ENCODE measurements at regions not wholly inside any gene's neighbourhood (a gene's known extent, or its start where the extent isn't known, plus 50 kb on each side); places are given as distances from the start of the nearest gene placed in this dataset.
"Not testable (repeated sequence)": the region's sequence is repeated elsewhere in the genome, so short reads cannot be mapped to it uniquely, and the experiment has no call there.

- no peak for DNase-seq
Observed at GRCh38 chr14:104404922-104405321, 174.6 kb upstream of the C14orf180 start.

DNA sequence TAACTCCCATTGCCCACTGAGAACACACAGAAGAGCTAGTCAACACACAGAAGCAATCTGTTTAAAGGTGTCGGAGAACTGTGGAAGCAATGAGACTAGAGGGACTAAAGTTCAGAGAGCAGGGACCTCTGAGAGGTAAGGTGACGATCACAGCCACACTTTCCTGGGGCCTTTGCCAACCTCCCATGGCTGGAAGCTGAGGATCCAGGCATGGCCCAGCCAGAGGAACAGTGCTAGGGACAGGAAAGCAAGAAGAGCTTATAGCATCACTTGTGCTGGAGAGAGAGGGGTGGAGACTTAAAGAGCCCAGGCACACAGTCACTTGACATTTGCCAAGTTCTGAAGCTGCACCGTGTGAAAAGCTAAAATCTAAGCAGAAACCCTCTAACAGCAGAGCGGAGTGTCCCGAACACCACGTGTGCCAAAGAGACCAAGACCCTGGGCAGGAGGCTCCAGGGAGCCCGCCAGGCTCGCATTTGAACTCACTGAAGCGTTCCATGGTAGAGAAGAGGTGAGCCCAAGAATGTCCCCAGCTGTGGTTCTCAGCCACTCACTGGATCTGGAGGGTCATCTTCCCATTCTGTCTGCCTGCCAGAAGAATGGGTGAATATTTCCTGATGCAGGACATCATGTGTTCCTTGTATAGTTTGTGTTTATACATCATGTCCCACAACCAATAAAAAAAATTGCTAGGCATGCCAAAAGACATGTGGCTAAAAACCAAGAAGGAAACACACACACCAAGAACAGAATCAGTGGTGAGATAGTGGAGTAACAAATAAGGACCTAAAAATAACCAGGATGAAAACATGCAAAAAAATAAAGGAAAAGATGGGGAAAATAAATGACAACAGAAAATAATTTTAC is 174.0 kb upstream of the C14orf180 start:
- no peak for DNase-seq

- DNase-seq = no peak
Observed at GRCh38 chr14:104406831-104407230, 172.7 kb upstream of the C14orf180 start.

DNA sequence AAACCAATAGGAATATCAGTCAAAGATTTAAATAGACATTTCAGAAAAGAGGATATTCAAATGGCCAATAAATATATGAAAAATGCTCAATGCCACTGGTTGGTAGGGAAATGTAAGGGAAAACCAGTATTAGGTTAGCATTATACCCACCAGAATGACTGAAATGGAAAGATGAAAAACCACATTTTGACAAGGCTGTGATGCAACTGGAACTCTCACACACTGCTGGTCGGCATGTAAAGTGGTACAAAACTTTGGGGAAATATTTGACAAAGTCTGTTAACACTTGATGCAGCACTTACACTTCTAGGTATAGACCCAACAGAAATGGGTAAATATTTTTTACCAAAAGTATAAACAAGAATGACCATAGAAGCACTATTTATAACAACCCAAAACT is 163.2 kb upstream of the C14orf180 start:
- no peak for DNase-seq

DNA sequence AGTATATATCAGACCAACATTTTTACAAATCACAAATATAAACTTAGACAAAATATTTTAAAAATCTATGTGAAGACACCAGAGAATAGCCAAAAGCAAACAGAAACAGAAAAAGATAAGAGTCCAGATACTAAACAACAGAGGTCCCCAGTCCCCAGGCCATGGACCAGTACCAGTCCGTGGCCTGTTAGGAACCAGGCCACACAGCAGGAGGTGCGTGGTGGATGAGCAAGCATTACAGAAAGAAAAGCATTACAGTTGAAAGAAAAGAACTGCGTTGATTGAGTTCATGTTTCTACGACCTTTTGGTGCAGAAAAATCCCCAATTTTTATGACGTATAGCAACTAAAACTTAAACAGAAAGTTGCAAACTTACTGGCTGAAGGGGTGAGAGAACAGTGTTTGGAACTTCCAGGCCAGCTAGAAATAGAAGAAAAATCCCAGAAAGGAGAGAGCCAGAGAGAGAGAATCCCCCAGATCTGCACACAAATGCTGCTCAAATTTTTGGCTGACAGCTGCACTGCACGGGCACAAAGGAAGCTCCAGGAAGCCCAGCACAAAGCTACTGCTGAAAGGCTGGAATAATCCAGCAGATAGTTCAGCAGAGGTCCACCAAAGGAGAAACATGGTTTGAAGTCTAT is 159.6 kb upstream of the C14orf180 start:
- no peak for DNase-seq

DNA sequence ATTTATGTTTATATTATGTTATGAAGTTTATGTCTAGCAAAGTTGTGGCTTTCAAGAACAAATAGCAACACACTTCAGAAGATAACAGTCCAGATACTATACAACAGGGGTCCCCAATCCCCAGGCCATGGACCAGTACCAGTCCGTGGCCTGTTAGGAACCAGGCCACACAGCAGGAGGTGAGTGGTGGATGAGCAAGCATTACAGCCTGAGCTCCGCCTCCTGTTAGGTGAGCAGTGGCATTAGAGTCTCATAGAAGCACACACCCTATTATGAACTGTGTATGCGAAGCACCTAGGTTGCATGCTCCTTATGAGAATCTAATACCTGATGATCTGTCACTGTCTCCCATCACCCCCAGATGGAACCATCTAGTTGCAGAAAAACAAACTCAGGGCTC is 159.0 kb upstream of the C14orf180 start:
- not testable (repeated sequence) for DNase-seq

DNA sequence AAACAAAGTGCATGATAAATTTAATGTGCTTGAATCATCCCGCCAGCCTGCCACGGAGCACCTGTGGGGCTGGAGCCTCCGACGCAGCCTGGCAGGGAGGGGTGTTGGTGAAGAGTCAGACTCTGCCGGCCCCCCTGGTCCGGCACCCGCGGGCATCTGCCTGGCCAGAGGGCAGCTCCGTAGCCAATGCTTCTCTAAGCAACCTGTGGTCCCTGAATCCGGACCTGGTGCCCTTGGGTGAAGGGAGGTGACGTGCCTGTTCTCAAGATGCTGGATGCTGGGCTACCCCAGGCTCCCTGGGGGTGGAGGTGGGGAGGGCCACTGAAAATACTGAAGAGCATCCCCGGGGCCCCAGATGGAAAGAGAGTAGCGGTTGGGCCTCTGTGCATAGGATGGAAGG is 158.6 kb upstream of the C14orf180 start:
- DNase-seq = no peak

- no peak for DNase-seq
Observed at GRCh38 chr14:104421401-104421821, 158.2 kb upstream of the C14orf180 start.

- DNase-seq = no peak
Observed at GRCh38 chr14:104421892-104422828, 157.4 kb upstream of the C14orf180 start.

- no peak for DNase-seq
Observed at GRCh38 chr14:104422837-104423681, 156.5 kb upstream of the C14orf180 start.

- peak in 1 of 2 experiments; percentile 57 for DNase-seq
Observed at GRCh38 chr14:104423701-104424405, 155.7 kb upstream of the C14orf180 start.

- peak; percentile 82 to 93 for DNase-seq
Observed at GRCh38 chr14:104424406-104425072, 155.0 kb upstream of the C14orf180 start.

GRCh38 chr14:104425171-104425681 is 154.3 kb upstream of the C14orf180 start:
- no peak for DNase-seq

- DNase-seq = no peak
Observed at GRCh38 chr14:104425763-104426646, 153.6 kb upstream of the C14orf180 start.

DNA sequence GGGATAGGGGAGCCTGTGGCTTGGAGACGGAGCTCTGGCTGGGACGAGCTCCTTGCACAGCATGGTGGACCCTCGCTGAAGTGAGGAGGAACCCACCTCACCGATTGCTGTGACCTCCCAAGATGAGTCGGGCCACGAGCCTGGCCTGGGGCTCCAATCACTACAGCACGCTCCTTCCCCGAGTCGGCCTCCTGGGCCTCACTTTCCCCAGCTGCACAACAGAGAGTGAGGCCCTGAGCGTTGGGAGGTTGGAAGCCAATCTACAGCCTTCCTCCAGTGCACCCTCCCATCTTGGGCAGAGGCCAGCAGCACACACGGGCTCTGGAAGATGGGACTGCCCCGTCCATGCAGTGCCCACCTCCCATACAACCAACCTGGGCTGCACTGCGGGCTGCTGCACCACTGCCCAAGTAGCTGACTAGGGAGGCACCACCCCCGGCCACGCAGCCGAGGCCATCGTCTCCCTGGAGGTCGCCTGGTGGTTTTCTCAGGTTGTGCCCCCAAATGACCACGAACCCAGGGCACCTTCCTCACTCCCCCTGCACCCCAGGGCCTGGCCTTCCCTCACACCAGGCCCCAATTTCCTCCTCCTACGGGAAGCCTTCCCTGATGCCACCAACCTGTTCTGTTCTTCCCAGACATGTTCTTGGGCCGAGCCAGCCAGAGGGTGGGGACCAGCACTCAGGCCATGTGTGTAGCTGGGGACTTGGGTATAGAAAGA is 152.3 kb upstream of the C14orf180 start:
- no peak for DNase-seq

GRCh38 chr14:104428333-104428851 is 151.2 kb upstream of the C14orf180 start:
- no peak for DNase-seq

GRCh38 chr14:104428860-104429259 is 150.7 kb upstream of the C14orf180 start:
- no peak for DNase-seq

DNA sequence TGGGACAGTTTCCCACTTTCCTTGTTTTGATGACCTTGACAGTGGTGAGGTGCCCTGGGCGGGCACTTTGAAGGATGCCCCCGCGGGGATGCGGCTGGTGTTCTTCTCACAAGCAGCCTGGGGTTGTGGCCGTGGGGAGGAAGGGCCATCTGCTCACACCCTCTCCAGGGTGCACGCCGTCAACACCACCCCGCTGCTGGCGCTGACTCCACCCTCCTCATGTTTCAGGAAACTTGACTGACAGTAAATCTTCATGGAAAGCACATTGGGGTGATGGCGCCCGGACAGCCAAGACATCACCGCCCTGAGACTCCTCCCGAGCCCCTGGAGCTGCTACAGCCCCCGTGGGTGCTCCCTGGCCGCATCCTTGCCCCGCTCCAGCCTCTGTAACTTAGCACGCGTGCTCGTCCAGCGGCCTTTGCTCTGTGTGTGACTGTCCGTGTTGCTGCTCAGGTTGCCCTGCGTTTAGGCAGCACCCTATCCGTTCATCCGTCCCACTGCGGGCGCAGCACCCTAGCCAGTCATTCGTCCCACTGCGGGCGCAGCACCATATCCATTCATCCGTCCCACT is 150.2 kb upstream of the C14orf180 start:
- DNase-seq = peak in 1 of 2 experiments; percentile 8
